Tibial nerve (tissue), 4 donors: ENCODE measurements at regions not wholly inside any gene's neighbourhood (a gene's known extent, or its start where the extent isn't known, plus 50 kb on each side); places are given as distances from the start of the nearest gene placed in this dataset.

Experiments used
- CTCF ChIP-seq, 5 experiments: fragments of 200-600 bp in 3 of 5; fragments of 450-650 bp in 2 of 5; sonication (generic) in 3 of 5; IDR thresholded peaks; one replicate each; pipeline ENCODE4 v1.5.1; 2016 to 2019; ENCODE audit warnings: antibody characterized with exemption in 5 of 5, mild to moderate bottlenecking in 3 of 5, moderate library complexity in 2 of 5
- EP300 ChIP-seq, 2 donors: sonication (generic); formaldehyde crosslinking; IDR thresholded peaks; one replicate each; pipeline ENCODE4 v1.6.1; 2017; ENCODE audit warnings: antibody characterized with exemption in 2 of 2, mild to moderate bottlenecking in 1 of 2
- POLR2A ChIP-seq, 2 donors: fragments of 450-650 bp; IDR thresholded peaks; one replicate each; pipeline ENCODE4 v1.6.1; 2017; ENCODE audit warnings: antibody characterized with exemption in 2 of 2, mild to moderate bottlenecking in 2 of 2, moderate library complexity in 2 of 2

GRCh38 chr3:75380276-75380771 is 283.8 kb upstream of the FRG2C start:
- no peak for TF ChIP-seq POLR2A (IDR thresholded peaks at IDR 0.05)
- no peak for TF ChIP-seq CTCF (IDR thresholded peaks at IDR 0.05)
- no peak for TF ChIP-seq EP300 (IDR thresholded peaks at IDR 0.05)
